ENCODE measurements at regions not wholly inside any gene's neighbourhood (a gene's known extent, or its start where the extent isn't known, plus 50 kb on each side); places are given as distances from the start of the nearest gene placed in this dataset.

DNA sequence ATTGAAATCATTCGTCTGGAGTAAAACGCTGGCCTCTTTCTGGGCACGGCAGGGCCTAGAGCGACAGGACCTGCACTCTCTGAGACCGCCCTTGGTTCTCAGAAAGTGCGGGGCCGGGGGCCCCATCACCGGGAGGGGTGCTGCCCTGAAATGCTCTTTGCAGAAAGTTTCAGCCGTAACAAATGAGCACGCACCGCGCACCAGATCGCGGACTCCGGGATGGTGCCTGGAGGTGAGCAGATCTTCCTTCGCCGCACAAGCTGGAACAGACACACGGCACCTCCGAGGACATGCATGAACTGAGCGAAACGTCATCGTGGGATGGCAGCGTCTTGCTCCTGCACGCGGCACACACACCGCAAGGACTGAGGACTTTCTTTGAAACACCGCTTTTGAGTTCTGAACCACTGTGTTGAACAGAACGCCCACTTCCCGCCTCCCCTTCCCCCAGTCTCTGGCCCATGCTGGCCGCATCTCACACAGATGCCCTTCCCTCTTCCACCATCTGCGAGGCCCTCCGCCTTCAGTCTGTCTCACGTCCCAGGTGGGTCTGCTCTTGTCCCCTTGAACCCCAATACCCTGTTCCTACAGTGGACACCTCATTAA is 538.7 kb upstream of the MGMT start:
- no peak for DNase-seq (ENCODE audit: low read depth)
- H3K4me3 ChIP-seq (ENCODE audit: low read depth, low read length), result no peak overlapping the region
- TF ChIP-seq, protein P1, sequence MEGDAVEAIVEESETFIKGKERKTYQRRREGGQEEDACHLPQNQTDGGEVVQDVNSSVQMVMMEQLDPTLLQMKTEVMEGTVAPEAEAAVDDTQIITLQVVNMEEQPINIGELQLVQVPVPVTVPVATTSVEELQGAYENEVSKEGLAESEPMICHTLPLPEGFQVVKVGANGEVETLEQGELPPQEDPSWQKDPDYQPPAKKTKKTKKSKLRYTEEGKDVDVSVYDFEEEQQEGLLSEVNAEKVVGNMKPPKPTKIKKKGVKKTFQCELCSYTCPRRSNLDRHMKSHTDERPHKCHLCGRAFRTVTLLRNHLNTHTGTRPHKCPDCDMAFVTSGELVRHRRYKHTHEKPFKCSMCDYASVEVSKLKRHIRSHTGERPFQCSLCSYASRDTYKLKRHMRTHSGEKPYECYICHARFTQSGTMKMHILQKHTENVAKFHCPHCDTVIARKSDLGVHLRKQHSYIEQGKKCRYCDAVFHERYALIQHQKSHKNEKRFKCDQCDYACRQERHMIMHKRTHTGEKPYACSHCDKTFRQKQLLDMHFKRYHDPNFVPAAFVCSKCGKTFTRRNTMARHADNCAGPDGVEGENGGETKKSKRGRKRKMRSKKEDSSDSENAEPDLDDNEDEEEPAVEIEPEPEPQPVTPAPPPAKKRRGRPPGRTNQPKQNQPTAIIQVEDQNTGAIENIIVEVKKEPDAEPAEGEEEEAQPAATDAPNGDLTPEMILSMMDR (IDR thresholded peaks at IDR 0.05; ENCODE audit: insufficient read depth, low read depth, low read length, missing control alignments), result no peak

DNA sequence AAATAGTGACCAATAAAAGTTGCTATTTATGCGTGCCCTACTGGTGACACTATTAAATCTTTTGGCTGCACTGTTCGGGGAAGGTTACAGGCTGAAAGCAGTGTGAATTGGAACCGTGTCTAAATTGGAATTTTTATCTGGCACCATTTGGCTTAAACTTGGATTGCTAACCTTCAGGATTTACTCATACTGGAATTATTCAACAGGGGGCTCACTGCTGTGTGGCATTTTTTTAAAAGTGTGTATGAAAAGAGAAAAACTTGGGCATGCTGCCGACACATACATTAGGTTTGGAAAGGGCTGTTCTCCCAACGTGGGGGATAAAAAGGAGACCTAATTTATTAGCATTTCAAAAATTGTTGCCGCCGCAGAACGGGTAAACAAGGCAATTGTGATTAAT is 537.9 kb upstream of the MGMT start:
- no peak overlapping the region for H3K4me3 ChIP-seq (ENCODE audit: low read depth, low read length)
- TF ChIP-seq, protein P1 (IDR thresholded peaks at IDR 0.05; ENCODE audit: insufficient read depth, low read depth, low read length, missing control alignments), result no peak
- DNase-seq (ENCODE audit: low read depth), result no peak

DNA sequence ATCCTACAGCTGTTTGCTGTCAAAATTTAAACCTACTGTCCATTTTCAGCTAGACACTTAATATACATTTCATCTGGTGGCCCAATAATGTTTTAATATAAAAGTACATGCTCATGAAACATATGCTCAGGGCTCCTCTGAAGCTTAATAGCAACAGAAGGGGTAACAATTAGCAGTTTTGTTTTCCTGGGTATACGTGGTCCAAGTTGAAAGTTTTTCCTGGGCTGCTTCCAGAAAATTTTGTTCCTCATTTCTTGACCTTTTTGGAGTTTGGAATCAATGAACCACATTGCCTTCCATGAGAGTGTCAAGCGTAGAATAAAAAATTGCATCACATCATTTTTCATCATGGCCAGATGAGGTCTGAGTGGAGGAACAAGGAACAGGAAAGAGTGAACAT is 537.3 kb upstream of the MGMT start:
- H3K4me3 ChIP-seq (ENCODE audit: low read depth, low read length), result no peak overlapping the region
- TF ChIP-seq, protein P1 (IDR thresholded peaks at IDR 0.05; ENCODE audit: insufficient read depth, low read depth, low read length, missing control alignments), result no peak
- DNase-seq (ENCODE audit: low read depth), result no peak

DNA sequence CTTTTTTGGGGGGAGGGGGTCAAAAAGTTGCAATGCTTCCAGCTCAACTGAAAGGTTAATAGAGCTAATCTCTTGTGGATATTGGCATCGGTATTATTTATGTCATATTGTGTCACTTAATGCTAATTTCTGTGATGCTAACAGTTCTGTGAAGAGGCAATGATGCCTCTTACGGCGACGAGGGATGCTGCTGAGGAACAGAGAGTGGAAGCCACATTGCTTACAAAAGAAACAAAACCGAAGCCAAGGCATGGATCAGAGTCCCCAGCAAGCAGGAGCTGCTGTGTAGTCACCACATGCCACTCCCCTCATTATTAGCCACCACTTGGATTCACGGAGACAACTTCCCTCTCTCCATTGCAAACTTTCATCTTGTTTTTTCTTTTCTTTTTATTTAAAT is 536.5 kb upstream of the MGMT start:
- DNase-seq (ENCODE audit: low read depth), result no peak
- TF ChIP-seq, protein P1 (IDR thresholded peaks at IDR 0.05; ENCODE audit: insufficient read depth, low read depth, low read length, missing control alignments), result no peak
- no peak overlapping the region for H3K4me3 ChIP-seq (ENCODE audit: low read depth, low read length)

DNA sequence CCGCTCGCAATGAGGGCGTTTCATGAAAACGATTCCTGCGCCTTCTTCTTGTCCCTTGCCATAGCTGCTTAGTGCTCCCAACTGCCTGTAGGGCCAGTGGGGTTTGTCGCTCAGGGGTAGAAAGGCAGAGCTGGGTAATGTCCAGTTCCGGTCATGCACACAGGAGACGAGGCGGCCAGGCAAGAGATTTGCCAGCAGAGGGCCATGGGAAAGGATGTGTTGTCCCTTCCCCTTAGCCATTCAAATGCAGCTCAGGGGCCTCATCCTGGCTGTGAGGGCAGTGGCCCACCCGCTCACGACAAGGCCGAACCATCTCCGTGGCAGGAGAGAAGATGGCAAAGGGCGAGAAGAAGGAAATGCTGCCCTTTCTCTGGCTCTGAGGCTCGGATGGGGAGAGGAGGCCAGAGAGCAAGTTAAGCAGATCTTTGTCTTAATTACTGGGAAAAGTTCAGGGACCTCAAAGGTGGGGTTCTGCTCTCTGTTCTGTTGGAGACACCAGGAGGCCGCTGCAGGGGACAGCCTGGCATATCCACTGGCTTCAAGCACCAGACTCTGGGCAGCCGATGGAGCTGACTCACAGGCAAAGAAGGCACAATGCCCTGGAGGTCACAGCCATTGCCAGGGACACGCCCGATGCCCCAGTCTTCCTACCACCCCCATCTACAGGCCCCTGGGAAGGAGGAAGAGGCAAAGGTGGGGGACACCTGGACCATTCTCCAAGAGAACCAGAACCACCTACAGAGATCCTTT is 534.8 kb upstream of the MGMT start:
- DNase-seq (ENCODE audit: low read depth), result no peak
- H3K4me3 ChIP-seq (ENCODE audit: low read depth, low read length), result no peak overlapping the region
- TF ChIP-seq, protein P1 (IDR thresholded peaks at IDR 0.05; ENCODE audit: insufficient read depth, low read depth, low read length, missing control alignments), result no peak

DNA sequence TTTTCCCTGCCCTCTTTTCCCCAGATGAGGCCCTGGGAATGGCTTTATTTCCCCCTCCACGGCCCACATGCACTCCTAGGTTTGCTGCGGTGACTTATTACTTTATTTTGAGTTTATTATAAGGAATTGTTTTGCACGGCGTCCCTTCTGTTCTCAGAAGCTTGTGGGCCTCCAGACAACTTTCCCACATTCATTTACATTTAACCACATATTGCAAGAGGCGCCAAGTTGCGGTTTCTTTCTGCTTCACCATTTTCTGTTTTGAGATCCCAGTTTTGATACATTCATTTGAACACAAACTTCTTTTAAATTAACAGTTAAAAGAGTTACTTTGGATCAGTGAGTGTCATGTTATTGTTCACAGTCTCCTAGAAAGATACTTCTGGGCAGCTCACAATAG is 532.5 kb upstream of the MGMT start:
- TF ChIP-seq, protein P1 (IDR thresholded peaks at IDR 0.05; ENCODE audit: insufficient read depth, low read depth, low read length, missing control alignments), result no peak
- DNase-seq (ENCODE audit: low read depth), result no peak

More for the DNA sequence above, 532.5 kb upstream of the MGMT start:
- no peak overlapping the region for H3K4me3 ChIP-seq (ENCODE audit: low read depth, low read length)

Data from GM12865 (cell line).